Panc1 (cell line): ENCODE measurements at regions not wholly inside any gene's neighbourhood (a gene's known extent, or its start where the extent isn't known, plus 50 kb on each side); places are given as distances from the start of the nearest gene placed in this dataset.

ENCODE experiments used
- ATAC-seq: fragments of 200-7000 bp; cut with Tn5 transposase; 2 replicates; pipeline ENCODE4 v1.9.1; 2020; ENCODE audit warnings: mild to moderate bottlenecking, moderate library complexity
- BruUV-seq: library from RNA; stranded (reverse); fragments of 400-500 nt; replicated peaks from 2 replicates; lab custom pipeline; 2021; lab: Mats Ljungman, UMichigan
- CTCF ChIA-PET: fragments of 300-600 bp; sonication (Branson Sonifier 250); formaldehyde crosslinking; loops from one replicate; lab custom pipeline; 2022; ENCODE audit warnings: antibody characterized with exemption; lab: Charles Lee
- POLR2A ChIA-PET: fragments of 300-600 bp; sonication (Branson Sonifier 250); formaldehyde crosslinking; loops from one replicate; lab custom pipeline; 2022; ENCODE audit warnings: antibody characterized with exemption; lab: Charles Lee
- DNase-seq: peaks from one replicate; pipeline ENCODE4 v3.0.0-alpha.2; 2010; ENCODE audit warnings: low read depth, low spot score
- H3K27ac ChIP-seq: 2 replicates; pipeline ENCODE4 v1.5.1; 2011; ENCODE audit warnings: mild to moderate bottlenecking, low read length, inconsistent platforms
- H3K27me3 ChIP-seq: fragments of 200-500 bp; sonication (Bioruptor generic); 2 replicates; pipeline ENCODE4 v1.6.0; 2014; ENCODE audit warnings: low read length, inconsistent platforms; ENCODE audit not compliant: control insufficient read depth, insufficient read depth
- H3K36me3 ChIP-seq: fragments of 200-500 bp; sonication (Bioruptor generic); 2 replicates; pipeline ENCODE4 v1.5.1; 2014; ENCODE audit warnings: inconsistent platforms, mild to moderate bottlenecking, low read length, moderate library complexity; ENCODE audit not compliant: control insufficient read depth, insufficient read depth
- H3K4me1 ChIP-seq: 2 replicates; pipeline ENCODE4 v1.5.1; 2011; ENCODE audit warnings: inconsistent platforms, mild to moderate bottlenecking, low read length, moderate library complexity; ENCODE audit not compliant: control insufficient read depth, insufficient read depth
- H3K4me3 ChIP-seq, 2 experiments: 2 replicates each; pipeline ENCODE4 v1.5.1; 2011 to 2012; ENCODE audit warnings: low read depth in 2 of 2, low read length in 2 of 2, mild to moderate bottlenecking in 2 of 2, inconsistent platforms in 1 of 2, moderate library complexity in 1 of 2
- H3K9me3 ChIP-seq: fragments of 200-500 bp; sonication (Bioruptor generic); 2 replicates; pipeline ENCODE4 v1.5.1; 2014; ENCODE audit warnings: low read depth, mild to moderate bottlenecking, inconsistent platforms, low read length, moderate library complexity; ENCODE audit not compliant: control insufficient read depth, insufficient read depth
- CTCF ChIP-seq: fragments of 450-650 bp; IDR thresholded peaks from 2 replicates; pipeline ENCODE4 v1.5.1; 2017; ENCODE audit warnings: mild to moderate bottlenecking
- POLR2AphosphoS5 ChIP-seq: IDR thresholded peaks from 2 replicates; pipeline ENCODE4 v1.6.1; 2012; ENCODE audit warnings: mild to moderate bottlenecking, low read depth, low read length, moderate library complexity
- REST ChIP-seq, 2 experiments: IDR thresholded peaks; 2 replicates each; pipeline ENCODE4 v1.6.1; 2011 to 2012; ENCODE audit warnings: low read depth in 2 of 2, control low read depth in 1 of 2, low read length in 1 of 2, mild to moderate bottlenecking in 1 of 2, moderate library complexity in 1 of 2; ENCODE audit not compliant: insufficient read depth in 1 of 2
- SIN3A ChIP-seq: IDR thresholded peaks from 2 replicates; pipeline ENCODE4 v1.6.1; 2012; ENCODE audit warnings: low read depth, mild to moderate bottlenecking, low read length, moderate library complexity, borderline replicate concordance; ENCODE audit not compliant: insufficient read depth
- TCF7L2 ChIP-seq: IDR thresholded peaks from 2 replicates; pipeline ENCODE4 v1.6.1; 2011; ENCODE audit warnings: mild to moderate bottlenecking, low read depth, low read length, inconsistent platforms
- in situ Hi-C: cut with HindIII; loops from 2 replicates; pipeline ENCODE4 v1.10.0; 2016; ENCODE audit warnings: low sequenced_read_pairs, low pct_unique_long_range_greater_than_20kb
- intact Hi-C: fragments of 100-400 bp; cut with micrococcal nuclease; formaldehyde crosslinking; loops from one replicate; pipeline ENCODE4 v1.10.0; 2022; ENCODE audit not compliant: unreplicated experiment

- BruUV-seq = no TSS peak
- Histone ChIP-seq H3K4me3 (no peak overlapping the region), H3K9me3 (no peaks in the 10 kb centered on the region), H3K4me1 (no peaks in the 10 kb centered on the region), H3K36me3 (no peaks in the 10 kb centered on the region), H3K27me3 (no peaks in the 10 kb centered on the region), H3K27ac (no peak overlapping the region)
- intact Hi-C loops (no loop called here), in situ Hi-C loops (no loop called here)
- TF ChIP-seq SIN3A = no peak
- no peak for TF ChIP-seq POLR2AphosphoS5
- no peak for TF ChIP-seq REST (IDR thresholded peaks at IDR 0.05; ENCODE audit: insufficient read depth in 1 of 2, low read depth in 2 of 2, low read length in 1 of 2)
- TF ChIP-seq CTCF = no peak
- no peak for TF ChIP-seq TCF7L2
- POLR2A ChIA-PET = no interaction called here
- ATAC-seq (no peak), DNase-seq (no peak)
- CTCF ChIA-PET = no interaction called here
Measured at GRCh38 chr12:98121963-98122362, 393.4 kb upstream of the TMPO start.

- H3K9me3 ChIP-seq = no peaks in the 10 kb centered on the region
- ATAC-seq (no peak), DNase-seq (no peak)
- no peaks in the 10 kb centered on the region for H3K36me3 ChIP-seq
- in situ Hi-C loops (no loop called here), intact Hi-C loops (no loop called here)
- POLR2A ChIA-PET = no interaction called here
- CTCF ChIA-PET = no interaction called here
- H3K4me3 ChIP-seq = no peak overlapping the region
- TF ChIP-seq CTCF (no peak), TCF7L2 (no peak), SIN3A (no peak), POLR2AphosphoS5 (no peak), REST (IDR thresholded peaks at IDR 0.05; ENCODE audit: insufficient read depth in 1 of 2, low read depth in 2 of 2, low read length in 1 of 2) (no peak)
- no peak overlapping the region for H3K27ac ChIP-seq
- H3K4me1 ChIP-seq = no peaks in the 10 kb centered on the region
- no peaks in the 10 kb centered on the region for H3K27me3 ChIP-seq
- BruUV-seq = no TSS peak
Measured at GRCh38 chr12:98123021-98123461, 392.3 kb upstream of the TMPO start.
